BE2C (cell line): ENCODE measurements at regions not wholly inside any gene's neighbourhood (a gene's known extent, or its start where the extent isn't known, plus 50 kb on each side); places are given as distances from the start of the nearest gene placed in this dataset.

Source experiments
- DNase-seq: peaks from one replicate; pipeline ENCODE4 v3.0.0-alpha.2; 2020
- H3K27me3 ChIP-seq: fragments of 250-450 bp; sonication (Bioruptor Pico); 2 replicates; pipeline ENCODE4 v1.5.1; 2020; ENCODE audit warnings: mild to moderate bottlenecking
- H3K36me3 ChIP-seq: fragments of 250-450 bp; sonication (Bioruptor Pico); 2 replicates; pipeline ENCODE4 v1.5.1; 2020; ENCODE audit warnings: mild to moderate bottlenecking
- H3K4me1 ChIP-seq: fragments of 250-450 bp; sonication (Bioruptor Pico); 2 replicates; pipeline ENCODE4 v1.5.1; 2020
- H3K4me3 ChIP-seq: 2 replicates; pipeline ENCODE4 v1.5.1; 2011; ENCODE audit warnings: low read depth, low read length
- H3K9me3 ChIP-seq: fragments of 250-450 bp; sonication (Bioruptor Pico); 2 replicates; pipeline ENCODE4 v1.5.1; 2020
- TF ChIP-seq, protein P1 (sequence below): IDR thresholded peaks from 2 replicates; pipeline ENCODE4 v1.5.1; 2012; ENCODE audit warnings: mild to moderate bottlenecking, low read depth, low read length

DNA sequence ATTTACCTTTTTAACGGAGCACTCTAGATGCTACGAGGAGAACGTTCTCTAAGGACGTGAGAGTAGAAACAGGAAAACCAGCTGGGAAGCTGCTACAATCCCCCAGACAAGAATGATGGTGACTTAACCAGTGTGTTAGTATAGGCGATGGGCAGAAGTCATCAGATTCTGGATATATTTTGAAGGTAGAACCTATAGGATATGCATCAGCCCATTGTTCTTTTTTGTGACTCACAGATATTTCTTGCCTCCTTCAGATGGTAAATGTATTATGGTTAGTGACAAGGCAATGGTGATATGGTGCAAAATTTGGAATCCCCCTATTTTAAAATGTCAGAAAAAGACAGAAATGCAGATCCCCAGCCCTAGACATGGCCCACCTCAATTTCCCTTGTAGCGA lies 258.2 kb downstream of the PHLDA1 start:
- Histone ChIP-seq H3K36me3 (no peaks in the 10 kb centered on the region), H3K27me3 (no peaks in the 10 kb centered on the region), H3K4me1 (no peaks in the 10 kb centered on the region; the same call in none of the 2 replicates), H3K9me3 (no peaks in the 10 kb centered on the region), H3K4me3 (no peak overlapping the region)
- no peak for DNase-seq
- TF ChIP-seq, protein P1, sequence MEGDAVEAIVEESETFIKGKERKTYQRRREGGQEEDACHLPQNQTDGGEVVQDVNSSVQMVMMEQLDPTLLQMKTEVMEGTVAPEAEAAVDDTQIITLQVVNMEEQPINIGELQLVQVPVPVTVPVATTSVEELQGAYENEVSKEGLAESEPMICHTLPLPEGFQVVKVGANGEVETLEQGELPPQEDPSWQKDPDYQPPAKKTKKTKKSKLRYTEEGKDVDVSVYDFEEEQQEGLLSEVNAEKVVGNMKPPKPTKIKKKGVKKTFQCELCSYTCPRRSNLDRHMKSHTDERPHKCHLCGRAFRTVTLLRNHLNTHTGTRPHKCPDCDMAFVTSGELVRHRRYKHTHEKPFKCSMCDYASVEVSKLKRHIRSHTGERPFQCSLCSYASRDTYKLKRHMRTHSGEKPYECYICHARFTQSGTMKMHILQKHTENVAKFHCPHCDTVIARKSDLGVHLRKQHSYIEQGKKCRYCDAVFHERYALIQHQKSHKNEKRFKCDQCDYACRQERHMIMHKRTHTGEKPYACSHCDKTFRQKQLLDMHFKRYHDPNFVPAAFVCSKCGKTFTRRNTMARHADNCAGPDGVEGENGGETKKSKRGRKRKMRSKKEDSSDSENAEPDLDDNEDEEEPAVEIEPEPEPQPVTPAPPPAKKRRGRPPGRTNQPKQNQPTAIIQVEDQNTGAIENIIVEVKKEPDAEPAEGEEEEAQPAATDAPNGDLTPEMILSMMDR, result no peak

DNA sequence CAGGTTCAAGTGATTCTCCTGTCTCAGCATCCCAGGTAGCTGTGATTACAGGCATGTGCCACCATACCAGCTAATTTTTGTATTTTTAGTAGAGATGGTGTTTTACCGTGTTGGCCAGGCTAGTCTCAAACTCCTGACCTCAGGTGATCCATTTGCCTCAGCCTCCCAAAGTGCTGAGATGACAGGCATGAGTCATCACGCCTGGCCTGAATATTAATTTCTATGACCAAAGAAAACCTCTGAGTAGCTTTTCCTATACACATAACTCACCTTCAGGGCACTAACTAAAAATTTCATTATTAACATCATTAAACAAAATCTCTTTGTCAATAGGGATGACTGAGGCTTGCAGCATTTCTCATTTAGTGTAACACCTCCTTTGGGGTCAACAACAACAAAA lies 259.6 kb upstream of the KRR1 start:
- DNase-seq, result no peak
- H3K4me1 ChIP-seq, result no peaks in the 10 kb centered on the region; the same call in none of the 2 replicates
- no peaks in the 10 kb centered on the region for H3K9me3 ChIP-seq
- no peak overlapping the region for H3K4me3 ChIP-seq
- H3K36me3 ChIP-seq, result no peaks in the 10 kb centered on the region
- TF ChIP-seq, protein P1, result no peak
- no peaks in the 10 kb centered on the region for H3K27me3 ChIP-seq

DNA sequence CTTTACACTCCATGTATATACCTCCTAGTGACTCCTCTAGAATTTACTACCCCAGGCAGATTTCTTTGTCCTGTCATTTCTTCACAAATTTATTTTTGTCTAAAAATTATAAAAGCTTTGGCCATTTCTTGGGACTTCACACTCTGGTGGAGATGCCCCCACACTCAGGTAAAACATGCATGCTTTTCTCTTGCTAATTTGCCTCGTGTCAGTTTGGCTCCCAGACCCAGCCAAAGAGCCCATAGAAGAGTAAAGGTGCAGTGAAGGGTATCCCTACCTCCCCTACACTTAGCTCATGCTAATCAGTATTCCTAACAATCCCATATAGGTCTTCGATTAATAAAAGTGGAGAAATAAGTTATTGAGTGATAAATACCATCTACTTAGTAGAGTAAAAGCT lies 256.5 kb upstream of the KRR1 start:
- TF ChIP-seq, protein P1, result no peak
- H3K4me3 ChIP-seq, result no peak overlapping the region
- no peaks in the 10 kb centered on the region for H3K36me3 ChIP-seq
- H3K27me3 ChIP-seq, result no peaks in the 10 kb centered on the region
- H3K9me3 ChIP-seq, result no peaks in the 10 kb centered on the region
- H3K4me1 ChIP-seq, result no peaks in the 10 kb centered on the region; the same call in none of the 2 replicates
- no peak for DNase-seq

DNA sequence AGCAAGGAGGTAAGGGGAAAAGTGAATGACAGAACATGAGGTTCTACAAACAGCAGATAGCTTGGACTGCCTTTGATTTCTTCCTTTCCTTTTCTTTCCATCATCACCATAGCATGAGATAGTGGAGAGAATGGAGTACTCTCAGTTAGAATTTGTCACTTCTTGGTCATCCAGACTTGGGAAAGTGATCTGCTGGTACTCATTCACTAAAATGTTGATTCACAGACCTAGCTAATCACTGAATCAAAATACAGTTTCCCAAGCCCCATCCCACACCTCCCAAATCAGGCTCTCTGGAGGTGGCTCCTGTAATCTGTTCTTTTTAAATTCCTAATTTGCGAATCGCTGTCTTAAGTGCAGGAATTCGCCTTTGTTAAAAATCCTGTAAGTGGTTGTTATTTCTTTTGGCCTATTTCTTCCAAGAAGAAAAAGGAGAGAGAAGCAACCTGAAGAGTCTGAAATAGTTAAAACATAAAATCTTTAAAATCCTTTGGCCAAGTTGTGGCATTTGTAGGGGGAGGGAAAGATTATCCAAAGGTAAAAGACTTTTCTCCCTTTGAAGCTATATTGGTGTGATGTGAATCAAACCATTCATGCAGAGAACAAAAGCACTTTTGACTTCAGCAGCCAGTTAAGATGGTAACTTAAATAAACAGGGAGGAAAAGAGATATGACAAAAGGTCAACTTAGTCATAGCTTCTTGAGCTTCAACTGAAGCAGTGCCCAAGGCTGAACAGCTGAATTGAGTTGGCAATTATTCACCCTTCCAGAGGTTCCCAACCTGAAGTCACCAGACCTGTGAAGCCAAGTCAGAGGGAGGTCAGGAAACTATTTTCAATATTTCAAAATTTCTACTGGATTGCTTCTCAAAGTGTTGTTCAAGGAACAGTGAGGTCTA lies 255.1 kb upstream of the KRR1 start:
- no peak for DNase-seq
- H3K9me3 ChIP-seq, result no peaks in the 10 kb centered on the region
- H3K4me3 ChIP-seq, result no peak overlapping the region
- H3K27me3 ChIP-seq, result no peaks in the 10 kb centered on the region
- TF ChIP-seq, protein P1, result no peak
- H3K4me1 ChIP-seq, result no peaks in the 10 kb centered on the region; the same call in none of the 2 replicates
- no peaks in the 10 kb centered on the region for H3K36me3 ChIP-seq

DNA sequence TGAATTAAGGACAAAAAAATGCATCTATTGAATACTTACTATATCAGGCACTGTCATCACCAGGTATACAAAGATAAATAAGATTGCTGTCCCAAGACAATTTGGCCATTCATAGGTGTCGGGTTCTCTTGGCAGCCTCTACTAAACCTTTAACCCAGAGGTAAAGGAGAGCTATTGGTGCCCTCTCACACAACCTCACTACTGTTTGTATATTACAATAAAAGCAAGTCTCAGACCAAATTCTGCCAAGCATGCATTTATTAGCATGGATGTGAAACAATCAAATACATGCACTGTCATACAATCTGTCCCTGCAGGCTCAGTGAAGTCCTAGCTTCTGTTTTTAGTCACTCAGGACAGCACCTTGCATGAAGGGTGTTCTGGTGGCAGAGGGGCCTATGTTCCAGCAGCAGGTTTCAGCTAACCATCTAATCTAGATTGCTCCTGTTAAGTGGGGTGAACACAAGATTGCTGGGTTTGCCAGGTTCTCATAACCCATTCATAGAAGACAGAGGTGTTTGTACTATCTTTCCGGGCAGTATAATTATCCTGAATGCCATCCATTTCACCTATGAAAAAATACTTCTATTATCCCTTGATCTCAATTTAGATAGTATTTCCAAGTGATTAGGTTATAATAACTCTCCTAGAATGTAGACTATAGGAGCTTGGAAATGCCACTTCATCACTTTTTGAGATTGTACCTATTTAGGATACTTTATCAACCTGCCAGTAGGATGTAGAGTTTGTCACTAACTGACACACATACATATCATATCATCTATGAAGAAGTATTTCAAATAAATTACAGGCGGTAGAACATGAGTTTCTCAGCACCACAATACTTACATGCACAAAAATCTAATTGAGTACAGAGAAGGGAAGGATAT lies 254.0 kb upstream of the KRR1 start:
- no peak overlapping the region for H3K4me3 ChIP-seq
- H3K36me3 ChIP-seq, result no peaks in the 10 kb centered on the region
- H3K9me3 ChIP-seq, result no peaks in the 10 kb centered on the region
- TF ChIP-seq, protein P1, result no peak
- no peaks in the 10 kb centered on the region; the same call in none of the 2 replicates for H3K4me1 ChIP-seq
- H3K27me3 ChIP-seq, result no peaks in the 10 kb centered on the region
- DNase-seq, result no peak
